Chondrocyte (in vitro differentiated cells): ENCODE measurements at regions not wholly inside any gene's neighbourhood (a gene's known extent, or its start where the extent isn't known, plus 50 kb on each side); places are given as distances from the start of the nearest gene placed in this dataset.

Source experiments
- DNase-seq: peaks from one replicate; pipeline ENCODE4 v3.0.0; 2021; ENCODE audit warnings: mixed read lengths, low spot score
- H3K27ac Mint-ChIP-seq: one replicate; pipeline ENCODE4 v1.8.0; 2021; ENCODE audit warnings: mild to moderate bottlenecking, moderate library complexity, mixed read lengths; ENCODE audit not compliant: unreplicated experiment
- H3K27me3 Mint-ChIP-seq: 2 replicates; pipeline ENCODE4 v1.8.0; 2021; ENCODE audit warnings: low read depth, mixed read lengths
- H3K36me3 Mint-ChIP-seq: 2 replicates; pipeline ENCODE4 v1.8.0; 2021; ENCODE audit warnings: low read depth, mixed read lengths
- H3K4me1 Mint-ChIP-seq: 2 replicates; pipeline ENCODE4 v1.8.0; 2021; ENCODE audit warnings: low read depth, mild to moderate bottlenecking, mixed read lengths
- H3K4me3 Mint-ChIP-seq: one replicate; pipeline ENCODE4 v1.8.0; 2021; ENCODE audit warnings: mild to moderate bottlenecking, moderate library complexity, mixed read lengths; ENCODE audit not compliant: unreplicated experiment
- H3K9me3 Mint-ChIP-seq: 2 replicates; pipeline ENCODE4 v1.8.0; 2021; ENCODE audit warnings: low read depth, mixed read lengths
- CTCF ChIP-seq: fragments of 200-600 bp; sonication (generic); IDR thresholded peaks from 2 replicates; pipeline ENCODE4 v1.5.0; 2021; ENCODE audit warnings: antibody characterized with exemption, mild to moderate bottlenecking, moderate library complexity

- Mint-ChIP-seq H3K4me1 (no peaks in the 10 kb centered on the region), H3K27me3 (no peaks in the 10 kb centered on the region), H3K4me3 (no peak overlapping the region), H3K9me3 (no peaks in the 10 kb centered on the region), H3K27ac (no peak overlapping the region), H3K36me3 (no peaks in the 10 kb centered on the region)
- TF ChIP-seq CTCF, result no peak
- DNase-seq, result no peak
Measured at GRCh38 chr3:83882701-83883100, 1076.1 kb upstream of the CADM2 start.

- no peak for DNase-seq
- Mint-ChIP-seq H3K9me3 (no peaks in the 10 kb centered on the region), H3K27me3 (no peaks in the 10 kb centered on the region), H3K4me3 (no peak overlapping the region), H3K36me3 (no peaks in the 10 kb centered on the region), H3K4me1 (peaks cover 11% of the 10 kb centered on the region), H3K27ac (no peak overlapping the region)
- no peak for TF ChIP-seq CTCF
Measured at GRCh38 chr3:83890039-83890762, 1068.6 kb upstream of the CADM2 start.

- no peak for TF ChIP-seq CTCF
- no peak for DNase-seq
- Mint-ChIP-seq H3K36me3 (no peaks in the 10 kb centered on the region), H3K4me1 (peaks cover 11% of the 10 kb centered on the region), H3K4me3 (no peak overlapping the region), H3K9me3 (no peaks in the 10 kb centered on the region), H3K27ac (no peak overlapping the region), H3K27me3 (no peaks in the 10 kb centered on the region)
Measured at GRCh38 chr3:83890763-83891135, 1068.0 kb upstream of the CADM2 start.

GRCh38 chr3:83894223-83894622 lies 1064.6 kb upstream of the CADM2 start:
- DNase-seq, result no peak
- Mint-ChIP-seq H3K9me3 (no peaks in the 10 kb centered on the region), H3K4me3 (no peak overlapping the region), H3K27me3 (no peaks in the 10 kb centered on the region), H3K27ac (no peak overlapping the region), H3K4me1 (peaks cover 11% of the 10 kb centered on the region), H3K36me3 (no peaks in the 10 kb centered on the region)
- TF ChIP-seq CTCF, result no peak

- Mint-ChIP-seq H3K4me3 (no peak overlapping the region), H3K9me3 (peaks cover 3% of the 10 kb centered on the region), H3K4me1 (peaks cover 2% of the 10 kb centered on the region), H3K27me3 (no peaks in the 10 kb centered on the region), H3K36me3 (no peaks in the 10 kb centered on the region), H3K27ac (no peak overlapping the region)
- TF ChIP-seq CTCF, result no peak
- no peak for DNase-seq
Measured at GRCh38 chr3:83895892-83896291, 1062.9 kb upstream of the CADM2 start.
